Panc1 (cell line): ENCODE measurements at regions not wholly inside any gene's neighbourhood (a gene's known extent, or its start where the extent isn't known, plus 50 kb on each side); places are given as distances from the start of the nearest gene placed in this dataset.
A peak's percentile ranks its signal among the peaks of the same experiment; 100 is the strongest.

Source experiments
- ATAC-seq: fragments of 200-7000 bp; cut with Tn5 transposase; 2 replicates; pipeline ENCODE4 v1.9.1; 2020; ENCODE audit warnings: mild to moderate bottlenecking, moderate library complexity
- BruUV-seq: library from RNA; stranded (reverse); fragments of 400-500 nt; replicated peaks from 2 replicates; lab custom pipeline; 2021; lab: Mats Ljungman, UMichigan
- CTCF ChIA-PET: fragments of 300-600 bp; sonication (Branson Sonifier 250); formaldehyde crosslinking; loops from one replicate; lab custom pipeline; 2022; ENCODE audit warnings: antibody characterized with exemption; lab: Charles Lee
- POLR2A ChIA-PET: fragments of 300-600 bp; sonication (Branson Sonifier 250); formaldehyde crosslinking; loops from one replicate; lab custom pipeline; 2022; ENCODE audit warnings: antibody characterized with exemption; lab: Charles Lee
- DNase-seq: peaks from one replicate; pipeline ENCODE4 v3.0.0-alpha.2; 2010; ENCODE audit warnings: low read depth, low spot score
- H3K27ac ChIP-seq: 2 replicates; pipeline ENCODE4 v1.5.1; 2011; ENCODE audit warnings: mild to moderate bottlenecking, low read length, inconsistent platforms
- H3K27me3 ChIP-seq: fragments of 200-500 bp; sonication (Bioruptor generic); 2 replicates; pipeline ENCODE4 v1.6.0; 2014; ENCODE audit warnings: low read length, inconsistent platforms; ENCODE audit not compliant: control insufficient read depth, insufficient read depth
- H3K36me3 ChIP-seq: fragments of 200-500 bp; sonication (Bioruptor generic); 2 replicates; pipeline ENCODE4 v1.5.1; 2014; ENCODE audit warnings: inconsistent platforms, mild to moderate bottlenecking, low read length, moderate library complexity; ENCODE audit not compliant: control insufficient read depth, insufficient read depth
- H3K4me1 ChIP-seq: 2 replicates; pipeline ENCODE4 v1.5.1; 2011; ENCODE audit warnings: inconsistent platforms, mild to moderate bottlenecking, low read length, moderate library complexity; ENCODE audit not compliant: control insufficient read depth, insufficient read depth
- H3K4me3 ChIP-seq, 2 experiments: 2 replicates each; pipeline ENCODE4 v1.5.1; 2011 to 2012; ENCODE audit warnings: low read depth in 2 of 2, low read length in 2 of 2, mild to moderate bottlenecking in 2 of 2, inconsistent platforms in 1 of 2, moderate library complexity in 1 of 2
- H3K9me3 ChIP-seq: fragments of 200-500 bp; sonication (Bioruptor generic); 2 replicates; pipeline ENCODE4 v1.5.1; 2014; ENCODE audit warnings: low read depth, mild to moderate bottlenecking, inconsistent platforms, low read length, moderate library complexity; ENCODE audit not compliant: control insufficient read depth, insufficient read depth
- POLR2AphosphoS5 ChIP-seq: IDR thresholded peaks from 2 replicates; pipeline ENCODE4 v1.6.1; 2012; ENCODE audit warnings: mild to moderate bottlenecking, low read depth, low read length, moderate library complexity
- SIN3A ChIP-seq: IDR thresholded peaks from 2 replicates; pipeline ENCODE4 v1.6.1; 2012; ENCODE audit warnings: low read depth, mild to moderate bottlenecking, low read length, moderate library complexity, borderline replicate concordance; ENCODE audit not compliant: insufficient read depth
- TCF7L2 ChIP-seq: IDR thresholded peaks from 2 replicates; pipeline ENCODE4 v1.6.1; 2011; ENCODE audit warnings: mild to moderate bottlenecking, low read depth, low read length, inconsistent platforms
- in situ Hi-C: cut with HindIII; loops from 2 replicates; pipeline ENCODE4 v1.10.0; 2016; ENCODE audit warnings: low sequenced_read_pairs, low pct_unique_long_range_greater_than_20kb
- intact Hi-C: fragments of 100-400 bp; cut with micrococcal nuclease; formaldehyde crosslinking; loops from one replicate; pipeline ENCODE4 v1.10.0; 2022; ENCODE audit not compliant: unreplicated experiment
- TF ChIP-seq, protein P1 (sequence below), 2 experiments: IDR thresholded peaks; 2 replicates each; pipeline ENCODE4 v1.6.1; 2011 to 2012; ENCODE audit warnings: low read depth in 2 of 2, control low read depth in 1 of 2, low read length in 1 of 2, mild to moderate bottlenecking in 1 of 2, moderate library complexity in 1 of 2; ENCODE audit not compliant: insufficient read depth in 1 of 2
- TF ChIP-seq, protein P2 (sequence below): fragments of 450-650 bp; IDR thresholded peaks from 2 replicates; pipeline ENCODE4 v1.5.1; 2017; ENCODE audit warnings: mild to moderate bottlenecking

GRCh38 chr14:96741151-96741977 is 55.8 kb upstream of the VRK1 start:
- H3K4me1 ChIP-seq, result peaks cover 3% of the 10 kb centered on the region; the same call in 1 of the 2 replicates
- CTCF ChIA-PET, result interaction anchor here (0.6 to 1.1 kb wide), 6 partner anchors 53 to 291 kb away, joined by 3 to 14 read pairs (median 4); no protein-coding TSS in a partner anchor
- intact Hi-C loops (loop anchor here (1.0 to 5.0 kb wide), 2 partner anchors 157 to 174 kb away; no protein-coding TSS in a partner anchor), in situ Hi-C loops (no loop called here)
- TF ChIP-seq, protein P1, sequence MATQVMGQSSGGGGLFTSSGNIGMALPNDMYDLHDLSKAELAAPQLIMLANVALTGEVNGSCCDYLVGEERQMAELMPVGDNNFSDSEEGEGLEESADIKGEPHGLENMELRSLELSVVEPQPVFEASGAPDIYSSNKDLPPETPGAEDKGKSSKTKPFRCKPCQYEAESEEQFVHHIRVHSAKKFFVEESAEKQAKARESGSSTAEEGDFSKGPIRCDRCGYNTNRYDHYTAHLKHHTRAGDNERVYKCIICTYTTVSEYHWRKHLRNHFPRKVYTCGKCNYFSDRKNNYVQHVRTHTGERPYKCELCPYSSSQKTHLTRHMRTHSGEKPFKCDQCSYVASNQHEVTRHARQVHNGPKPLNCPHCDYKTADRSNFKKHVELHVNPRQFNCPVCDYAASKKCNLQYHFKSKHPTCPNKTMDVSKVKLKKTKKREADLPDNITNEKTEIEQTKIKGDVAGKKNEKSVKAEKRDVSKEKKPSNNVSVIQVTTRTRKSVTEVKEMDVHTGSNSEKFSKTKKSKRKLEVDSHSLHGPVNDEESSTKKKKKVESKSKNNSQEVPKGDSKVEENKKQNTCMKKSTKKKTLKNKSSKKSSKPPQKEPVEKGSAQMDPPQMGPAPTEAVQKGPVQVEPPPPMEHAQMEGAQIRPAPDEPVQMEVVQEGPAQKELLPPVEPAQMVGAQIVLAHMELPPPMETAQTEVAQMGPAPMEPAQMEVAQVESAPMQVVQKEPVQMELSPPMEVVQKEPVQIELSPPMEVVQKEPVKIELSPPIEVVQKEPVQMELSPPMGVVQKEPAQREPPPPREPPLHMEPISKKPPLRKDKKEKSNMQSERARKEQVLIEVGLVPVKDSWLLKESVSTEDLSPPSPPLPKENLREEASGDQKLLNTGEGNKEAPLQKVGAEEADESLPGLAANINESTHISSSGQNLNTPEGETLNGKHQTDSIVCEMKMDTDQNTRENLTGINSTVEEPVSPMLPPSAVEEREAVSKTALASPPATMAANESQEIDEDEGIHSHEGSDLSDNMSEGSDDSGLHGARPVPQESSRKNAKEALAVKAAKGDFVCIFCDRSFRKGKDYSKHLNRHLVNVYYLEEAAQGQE (IDR thresholded peaks at IDR 0.05; ENCODE audit: insufficient read depth in 1 of 2, low read depth in 2 of 2, low read length in 1 of 2), result no peak
- TF ChIP-seq, protein P2, sequence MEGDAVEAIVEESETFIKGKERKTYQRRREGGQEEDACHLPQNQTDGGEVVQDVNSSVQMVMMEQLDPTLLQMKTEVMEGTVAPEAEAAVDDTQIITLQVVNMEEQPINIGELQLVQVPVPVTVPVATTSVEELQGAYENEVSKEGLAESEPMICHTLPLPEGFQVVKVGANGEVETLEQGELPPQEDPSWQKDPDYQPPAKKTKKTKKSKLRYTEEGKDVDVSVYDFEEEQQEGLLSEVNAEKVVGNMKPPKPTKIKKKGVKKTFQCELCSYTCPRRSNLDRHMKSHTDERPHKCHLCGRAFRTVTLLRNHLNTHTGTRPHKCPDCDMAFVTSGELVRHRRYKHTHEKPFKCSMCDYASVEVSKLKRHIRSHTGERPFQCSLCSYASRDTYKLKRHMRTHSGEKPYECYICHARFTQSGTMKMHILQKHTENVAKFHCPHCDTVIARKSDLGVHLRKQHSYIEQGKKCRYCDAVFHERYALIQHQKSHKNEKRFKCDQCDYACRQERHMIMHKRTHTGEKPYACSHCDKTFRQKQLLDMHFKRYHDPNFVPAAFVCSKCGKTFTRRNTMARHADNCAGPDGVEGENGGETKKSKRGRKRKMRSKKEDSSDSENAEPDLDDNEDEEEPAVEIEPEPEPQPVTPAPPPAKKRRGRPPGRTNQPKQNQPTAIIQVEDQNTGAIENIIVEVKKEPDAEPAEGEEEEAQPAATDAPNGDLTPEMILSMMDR, result peak; percentile 92
- no peaks in the 10 kb centered on the region for H3K9me3 ChIP-seq
- POLR2A ChIA-PET, result interaction anchor here (0.6 kb wide), 1 partner anchor 29 kb away, joined by 13 read pairs; no protein-coding TSS in a partner anchor
- peaks cover 15% of the 10 kb centered on the region for H3K27me3 ChIP-seq
- BruUV-seq, result no TSS peak
- H3K4me3 ChIP-seq, result peak overlapping the region; percentile 30 to 35
- no peaks in the 10 kb centered on the region for H3K36me3 ChIP-seq
- ATAC-seq (peak; percentile 89), DNase-seq (no peak)
- H3K27ac ChIP-seq, result no peak overlapping the region

- TF ChIP-seq, protein P1 (IDR thresholded peaks at IDR 0.05; ENCODE audit: insufficient read depth in 1 of 2, low read depth in 2 of 2, low read length in 1 of 2), result no peak
- TF ChIP-seq POLR2AphosphoS5 (no peak), SIN3A (no peak), TCF7L2 (no peak)
- TF ChIP-seq, protein P2, result no peak
- Histone ChIP-seq H3K27me3 (peaks cover 8% of the 10 kb centered on the region; the same call in 1 of the 2 replicates), H3K27ac (no peak overlapping the region), H3K9me3 (no peaks in the 10 kb centered on the region), H3K36me3 (no peaks in the 10 kb centered on the region), H3K4me1 (peaks cover 3% of the 10 kb centered on the region; the same call in 1 of the 2 replicates), H3K4me3 (no peak overlapping the region)
- DNase-seq (no peak), ATAC-seq (no peak)
- CTCF ChIA-PET, result no interaction called here
- in situ Hi-C loops (no loop called here), intact Hi-C loops (loop anchor here (5.0 kb wide), 1 partner anchor 177 kb away; no protein-coding TSS in a partner anchor)
- POLR2A ChIA-PET, result no interaction called here
- no TSS peak for BruUV-seq
Observed at GRCh38 chr14:96744262-96744661, 52.9 kb upstream of the VRK1 start.
